ENCODE measurements at regions not wholly inside any gene's neighbourhood (a gene's known extent, or its start where the extent isn't known, plus 50 kb on each side); places are given as distances from the start of the nearest gene placed in this dataset.

DNA sequence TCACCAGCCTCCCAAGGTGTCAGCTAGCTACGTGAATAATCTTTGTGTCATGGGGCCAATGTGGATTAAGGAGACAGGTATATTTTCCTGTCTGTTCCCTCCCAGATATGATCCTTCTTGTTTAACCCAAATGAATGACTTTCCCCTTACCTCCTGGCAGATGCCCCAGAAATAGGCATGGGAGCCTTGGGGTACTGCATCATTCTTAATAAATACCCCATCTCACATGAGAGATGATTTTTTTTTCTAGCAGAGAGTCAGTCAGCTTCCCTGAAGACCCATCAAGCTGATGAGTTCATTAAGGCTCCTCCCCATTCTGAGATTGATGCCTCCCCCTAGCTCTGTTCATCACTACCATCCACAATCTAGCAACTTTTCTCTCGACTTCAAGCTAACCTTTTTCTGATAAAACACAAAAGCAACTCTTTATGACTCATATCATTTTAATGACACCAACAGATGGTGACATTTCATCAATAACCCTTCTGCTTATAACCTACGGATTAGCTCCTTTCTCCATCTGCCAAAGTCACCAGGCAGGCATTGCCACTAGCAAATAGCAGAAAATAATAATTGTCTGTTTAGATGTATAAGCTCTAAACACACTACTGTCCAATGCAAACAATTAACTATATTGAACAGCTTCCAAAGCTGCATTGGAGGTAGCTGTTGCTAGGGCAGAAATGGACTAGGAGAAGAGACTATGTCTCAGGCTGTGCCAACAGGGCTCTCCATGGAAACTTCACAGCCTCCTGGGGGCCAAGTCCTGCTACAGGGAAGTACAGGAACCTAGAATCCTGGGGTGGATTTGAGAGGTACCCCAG lies 143.7 kb downstream of the ACER2 start:
- BruUV-seq (replicated peaks): no TSS peak
- ChIA-PET POLR2A (no interaction called here), CTCF (interaction anchor here (1.3 kb wide), 1 partner anchor 85 kb away, joined by 3 read pairs; no protein-coding TSS in a partner anchor)
- H3K9me3 Mint-ChIP-seq (ENCODE audit: unreplicated experiment): no peaks in the 10 kb centered on the region
- peaks cover 11% of the 10 kb centered on the region for H3K27me3 Mint-ChIP-seq (ENCODE audit: insufficient read depth, unreplicated experiment)
- no peak overlapping the region for H3K4me3 Mint-ChIP-seq (ENCODE audit: unreplicated experiment)
- H3K4me1 Mint-ChIP-seq (ENCODE audit: insufficient read depth, unreplicated experiment): no peaks in the 10 kb centered on the region
- no peak overlapping the region for H3K27ac Mint-ChIP-seq (ENCODE audit: low read depth, unreplicated experiment)
- H3K36me3 Mint-ChIP-seq (ENCODE audit: insufficient read depth, unreplicated experiment): no peaks in the 10 kb centered on the region
- TF ChIP-seq, protein P1, sequence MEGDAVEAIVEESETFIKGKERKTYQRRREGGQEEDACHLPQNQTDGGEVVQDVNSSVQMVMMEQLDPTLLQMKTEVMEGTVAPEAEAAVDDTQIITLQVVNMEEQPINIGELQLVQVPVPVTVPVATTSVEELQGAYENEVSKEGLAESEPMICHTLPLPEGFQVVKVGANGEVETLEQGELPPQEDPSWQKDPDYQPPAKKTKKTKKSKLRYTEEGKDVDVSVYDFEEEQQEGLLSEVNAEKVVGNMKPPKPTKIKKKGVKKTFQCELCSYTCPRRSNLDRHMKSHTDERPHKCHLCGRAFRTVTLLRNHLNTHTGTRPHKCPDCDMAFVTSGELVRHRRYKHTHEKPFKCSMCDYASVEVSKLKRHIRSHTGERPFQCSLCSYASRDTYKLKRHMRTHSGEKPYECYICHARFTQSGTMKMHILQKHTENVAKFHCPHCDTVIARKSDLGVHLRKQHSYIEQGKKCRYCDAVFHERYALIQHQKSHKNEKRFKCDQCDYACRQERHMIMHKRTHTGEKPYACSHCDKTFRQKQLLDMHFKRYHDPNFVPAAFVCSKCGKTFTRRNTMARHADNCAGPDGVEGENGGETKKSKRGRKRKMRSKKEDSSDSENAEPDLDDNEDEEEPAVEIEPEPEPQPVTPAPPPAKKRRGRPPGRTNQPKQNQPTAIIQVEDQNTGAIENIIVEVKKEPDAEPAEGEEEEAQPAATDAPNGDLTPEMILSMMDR (IDR thresholded peaks at IDR 0.05; ENCODE audit: unreplicated experiment): no peak
- intact Hi-C loops (cut with micrococcal nuclease): no loop called here
- no peak for DNase-seq (ENCODE audit: unreplicated experiment)

DNA sequence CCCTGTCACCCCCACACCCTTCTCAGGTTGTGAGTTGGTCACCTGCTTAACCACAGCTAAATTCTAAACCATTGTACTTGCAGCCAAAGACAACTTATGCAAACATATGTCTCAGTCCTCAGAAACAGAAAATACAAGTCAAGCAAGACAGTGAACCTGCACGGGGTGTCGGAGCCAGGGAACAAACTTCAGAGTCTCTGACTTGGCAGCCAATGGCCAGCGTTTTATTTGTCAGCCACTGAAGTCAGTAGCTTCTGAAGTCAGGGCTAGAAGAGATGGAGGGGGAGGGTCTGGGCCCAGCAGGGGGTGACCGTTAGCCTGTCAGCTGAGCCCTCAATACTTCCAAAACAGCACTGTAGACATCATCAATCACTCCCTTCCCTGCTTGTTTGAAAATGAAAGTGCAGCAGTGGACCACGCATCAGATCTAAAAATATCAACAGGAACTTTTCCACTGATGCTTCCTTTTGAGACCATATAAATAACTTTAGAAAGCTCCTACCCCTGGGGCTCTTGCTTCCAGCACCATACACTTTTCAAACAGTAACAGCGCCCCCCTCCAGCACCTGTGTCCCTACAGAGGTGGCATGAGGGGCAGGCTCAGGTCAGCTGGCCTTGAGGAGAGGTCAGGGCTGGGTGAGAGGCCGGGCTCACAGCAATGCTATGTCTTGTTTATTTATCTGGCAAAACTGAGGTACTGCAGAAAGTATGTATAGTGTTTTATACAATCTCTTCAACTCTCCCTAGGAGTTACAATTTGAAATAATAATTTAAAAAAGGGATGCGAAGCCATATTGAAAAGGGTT lies 142.5 kb downstream of the ACER2 start:
- H3K4me1 Mint-ChIP-seq (ENCODE audit: insufficient read depth, unreplicated experiment): no peaks in the 10 kb centered on the region
- ChIA-PET POLR2A (no interaction called here), CTCF (interaction anchor here (1.3 kb wide), 1 partner anchor 84 kb away, joined by 3 read pairs; no protein-coding TSS in a partner anchor)
- peaks cover 11% of the 10 kb centered on the region for H3K27me3 Mint-ChIP-seq (ENCODE audit: insufficient read depth, unreplicated experiment)
- no peak overlapping the region for H3K27ac Mint-ChIP-seq (ENCODE audit: low read depth, unreplicated experiment)
- DNase-seq (ENCODE audit: unreplicated experiment): no peak
- no peak overlapping the region for H3K4me3 Mint-ChIP-seq (ENCODE audit: unreplicated experiment)
- no TSS peak for BruUV-seq (replicated peaks)
- TF ChIP-seq, protein P1 (IDR thresholded peaks at IDR 0.05; ENCODE audit: unreplicated experiment): no peak
- no peaks in the 10 kb centered on the region for H3K36me3 Mint-ChIP-seq (ENCODE audit: insufficient read depth, unreplicated experiment)
- intact Hi-C loops (cut with micrococcal nuclease): no loop called here
- no peaks in the 10 kb centered on the region for H3K9me3 Mint-ChIP-seq (ENCODE audit: unreplicated experiment)

DNA sequence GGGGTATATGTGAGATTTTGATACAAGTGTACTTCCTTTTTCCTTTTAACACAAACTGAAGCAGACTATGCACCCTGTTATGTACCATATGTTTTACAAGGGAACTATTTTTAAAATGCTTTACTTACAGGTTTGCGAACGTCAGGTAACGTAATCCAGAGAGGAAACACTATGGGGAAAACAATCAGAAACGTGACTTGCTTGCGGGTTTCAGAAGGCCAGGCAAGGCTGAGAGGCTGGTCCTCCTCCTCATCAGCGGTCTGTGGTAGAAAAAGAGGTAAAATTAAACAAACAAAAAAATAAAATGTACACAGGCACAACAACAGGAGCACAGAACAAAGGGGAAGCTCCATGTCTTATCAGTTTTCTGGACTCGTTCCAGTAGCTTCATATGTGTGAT lies 141.2 kb downstream of the ACER2 start:
- no TSS peak for BruUV-seq (replicated peaks)
- no peak overlapping the region for H3K4me3 Mint-ChIP-seq (ENCODE audit: unreplicated experiment)
- H3K36me3 Mint-ChIP-seq (ENCODE audit: insufficient read depth, unreplicated experiment): no peaks in the 10 kb centered on the region
- DNase-seq (ENCODE audit: unreplicated experiment): no peak
- POLR2A ChIA-PET: no interaction called here
- no peaks in the 10 kb centered on the region for H3K4me1 Mint-ChIP-seq (ENCODE audit: insufficient read depth, unreplicated experiment)
- peaks cover 11% of the 10 kb centered on the region for H3K27me3 Mint-ChIP-seq (ENCODE audit: insufficient read depth, unreplicated experiment)
- no peak overlapping the region for H3K27ac Mint-ChIP-seq (ENCODE audit: low read depth, unreplicated experiment)
- TF ChIP-seq, protein P1 (IDR thresholded peaks at IDR 0.05; ENCODE audit: unreplicated experiment): no peak
- H3K9me3 Mint-ChIP-seq (ENCODE audit: unreplicated experiment): no peaks in the 10 kb centered on the region
- intact Hi-C loops (cut with micrococcal nuclease): no loop called here
- CTCF ChIA-PET: interaction anchor here (0.6 to 0.9 kb wide), 3 partner anchors 21 to 87 kb away, joined by 4 to 5 read pairs (median 4); no protein-coding TSS in a partner anchor

DNA sequence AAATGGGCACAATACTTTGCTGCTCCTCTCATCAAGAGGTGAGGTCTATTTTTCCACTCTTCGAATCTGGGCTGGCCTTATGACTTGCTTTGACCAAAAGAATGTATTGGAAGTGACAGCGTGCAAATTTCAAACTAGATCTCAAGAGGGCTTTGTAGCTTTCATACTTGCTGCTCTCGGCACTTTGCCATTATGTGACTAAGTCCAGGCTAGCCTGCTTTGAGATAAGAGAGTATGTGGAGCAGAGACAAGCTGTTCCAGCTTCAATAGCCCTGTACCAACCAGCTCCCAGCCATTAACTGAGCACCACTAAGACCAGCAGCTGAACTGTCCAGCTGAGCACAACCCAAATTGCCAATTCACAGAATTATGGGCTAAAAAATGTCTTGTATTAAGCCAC lies 124.6 kb downstream of the ACER2 start:
- no peaks in the 10 kb centered on the region for H3K4me1 Mint-ChIP-seq (ENCODE audit: insufficient read depth, unreplicated experiment)
- no peak overlapping the region for H3K27ac Mint-ChIP-seq (ENCODE audit: low read depth, unreplicated experiment)
- BruUV-seq (replicated peaks): no TSS peak
- no peaks in the 10 kb centered on the region for H3K9me3 Mint-ChIP-seq (ENCODE audit: unreplicated experiment)
- H3K27me3 Mint-ChIP-seq (ENCODE audit: insufficient read depth, unreplicated experiment): peaks cover 20% of the 10 kb centered on the region
- TF ChIP-seq, protein P1 (IDR thresholded peaks at IDR 0.05; ENCODE audit: unreplicated experiment): no peak
- no peaks in the 10 kb centered on the region for H3K36me3 Mint-ChIP-seq (ENCODE audit: insufficient read depth, unreplicated experiment)
- no peak overlapping the region for H3K4me3 Mint-ChIP-seq (ENCODE audit: unreplicated experiment)
- CTCF ChIA-PET: no interaction called here
- POLR2A ChIA-PET: no interaction called here
- intact Hi-C loops (cut with micrococcal nuclease): no loop called here
- DNase-seq (ENCODE audit: unreplicated experiment): no peak
